ENCODE measurements at regions not wholly inside any gene's neighbourhood (a gene's known extent, or its start where the extent isn't known, plus 50 kb on each side); places are given as distances from the start of the nearest gene placed in this dataset.
"Not testable (repeated sequence)": the region's sequence is repeated elsewhere in the genome, so short reads cannot be mapped to it uniquely, and the experiment has no call there.

GRCh38 chr20:25853718-25854388, 157.2 kb upstream of the ZNF337 start:
- Histone ChIP-seq H3K4me1 (peaks cover 4 to 43% (median 21%) of the 10 kb centered on the region in 4 donors), H3K27me3 (peaks cover 0 to 28% (median 9%) of the 10 kb centered on the region in 3 donors), H3K4me3 (peak overlapping the region; percentile 53 to 73 (median 67)), H3K27ac (peak overlapping the region; percentile 20 to 82 (median 70))
- intact Hi-C loops (cut with DNase I; ENCODE audit: low total_unique reads); H3K9me3 ChIP-seq; H3K36me3 ChIP-seq: not testable (repeated sequence)
- TF ChIP-seq POLR2AphosphoS5 (IDR thresholded peaks at IDR 0.05): peak; percentile 43 to 61 (median 56)
- peak; percentile 89 to 93 for DNase-seq
- 1 to 8% (median 4%) methylated on average over 31 to 55 of the region's 55 CpGs for WGBS, 5 donors

- Histone ChIP-seq H3K4me1 (peaks cover 0 to 36% (median 16%) of the 10 kb centered on the region in 4 donors), H3K27ac (peak overlapping the region in 4 of 5 donors; percentile 40 to 82 (median 72)), H3K27me3 (peaks cover 0 to 20% (median 2%) of the 10 kb centered on the region in 3 donors), H3K4me3 (peak overlapping the region; percentile 53 to 73 (median 67))
- DNase-seq; H3K9me3 ChIP-seq; H3K36me3 ChIP-seq; intact Hi-C loops (cut with DNase I; ENCODE audit: low total_unique reads): not testable (repeated sequence)
- WGBS, 5 donors: 41 to 63% (median 51%) methylated on average over 24 to 31 of the region's 31 CpGs
Measured at GRCh38 chr20:25852968-25853717, 156.5 kb upstream of the ZNF337 start.

- 57 to 90% (median 75%) methylated on average over 4 of the region's 4 CpGs for WGBS, 5 donors
- DNase-seq; intact Hi-C loops (cut with DNase I; ENCODE audit: low total_unique reads): not testable (repeated sequence)
Measured at GRCh38 chr20:25850133-25850532, 153.5 kb upstream of the ZNF337 start.

GRCh38 chr20:25848222-25848621, 151.6 kb upstream of the ZNF337 start:
- Histone ChIP-seq H3K4me3 (no peak overlapping the region), H3K36me3 (peaks cover 0 to 5% (median 0%) of the 10 kb centered on the region in 4 donors), H3K27me3 (no peaks in the 10 kb centered on the region), H3K9me3 (no peaks in the 10 kb centered on the region), H3K4me1 (peaks cover 0 to 26% (median 7%) of the 10 kb centered on the region in 4 donors), H3K27ac (no peak overlapping the region)
- WGBS, 5 donors: 90 to 100% (median 92%) methylated on average over 5 to 7 of the region's 7 CpGs
- no peak for DNase-seq
- TF ChIP-seq POLR2AphosphoS5 (IDR thresholded peaks at IDR 0.05) (no peak), POLR2A (IDR thresholded peaks at IDR 0.05) (no peak), EP300 (IDR thresholded peaks at IDR 0.05) (no peak), CTCF (IDR thresholded peaks at IDR 0.05) (no peak)
- intact Hi-C loops (cut with DNase I; ENCODE audit: low total_unique reads): no loop called here

More at GRCh38 chr20:25850133-25850532, 153.5 kb upstream of the ZNF337 start:
- not testable (repeated sequence) for H3K36me3 ChIP-seq, H3K27me3 ChIP-seq, H3K4me3 ChIP-seq, H3K9me3 ChIP-seq, H3K27ac ChIP-seq
- H3K4me1 ChIP-seq: peaks cover 0 to 34% (median 12%) of the 10 kb centered on the region in 4 donors

- H3K9me3 ChIP-seq; intact Hi-C loops (cut with DNase I; ENCODE audit: low total_unique reads); H3K36me3 ChIP-seq; H3K4me3 ChIP-seq; H3K4me1 ChIP-seq; DNase-seq; H3K27me3 ChIP-seq; H3K27ac ChIP-seq: not testable (repeated sequence)
- WGBS, 5 donors: 33% methylated on average over 1 of the region's 9 CpGs; no CpG with 5 or more reads in 4 of the 5 donors
Measured at GRCh38 chr20:25844640-25845039, 148.0 kb upstream of the ZNF337 start.

GRCh38 chr20:25813511-25813910, 116.9 kb upstream of the ZNF337 start:
- H3K9me3 ChIP-seq; DNase-seq; intact Hi-C loops (cut with DNase I; ENCODE audit: low total_unique reads); H3K4me1 ChIP-seq; H3K27me3 ChIP-seq; H3K36me3 ChIP-seq; H3K4me3 ChIP-seq; H3K27ac ChIP-seq: not testable (repeated sequence)
- WGBS, 5 donors: no CpG with 5 or more reads among the region's 5 CpGs

GRCh38 chr20:25798174-25798993, 101.7 kb upstream of the ZNF337 start:
- H3K27me3 ChIP-seq; H3K36me3 ChIP-seq; DNase-seq; intact Hi-C loops (cut with DNase I; ENCODE audit: low total_unique reads); H3K4me3 ChIP-seq; H3K27ac ChIP-seq; H3K9me3 ChIP-seq; H3K4me1 ChIP-seq: not testable (repeated sequence)
- no CpG with 5 or more reads among the region's 45 CpGs for WGBS, 5 donors

GRCh38 chr20:25797062-25797461, 100.4 kb upstream of the ZNF337 start:
- WGBS, 5 donors: no CpG with 5 or more reads among the region's 10 CpGs
- DNase-seq; H3K4me3 ChIP-seq; intact Hi-C loops (cut with DNase I; ENCODE audit: low total_unique reads); H3K36me3 ChIP-seq; H3K27ac ChIP-seq; H3K4me1 ChIP-seq; H3K27me3 ChIP-seq; H3K9me3 ChIP-seq: not testable (repeated sequence)

GRCh38 chr20:25777241-25777640, 80.6 kb upstream of the ZNF337 start:
- WGBS, 5 donors: 74 to 85% (median 80%) methylated on average over 3 of the region's 3 CpGs
- H3K4me1 ChIP-seq; H3K27ac ChIP-seq; H3K27me3 ChIP-seq; H3K4me3 ChIP-seq; intact Hi-C loops (cut with DNase I; ENCODE audit: low total_unique reads); H3K36me3 ChIP-seq; H3K9me3 ChIP-seq; DNase-seq: not testable (repeated sequence)

- intact Hi-C loops (cut with DNase I; ENCODE audit: low total_unique reads); DNase-seq; H3K9me3 ChIP-seq; H3K27ac ChIP-seq; H3K4me3 ChIP-seq; H3K36me3 ChIP-seq; H3K4me1 ChIP-seq; H3K27me3 ChIP-seq: not testable (repeated sequence)
- 77 to 95% (median 90%) methylated on average over 19 to 24 of the region's 24 CpGs for WGBS, 5 donors
Measured at GRCh38 chr20:25774711-25775110, 78.1 kb upstream of the ZNF337 start.

Data from stomach (tissue), 8 donors.